Mammary epithelial cell (primary cell): ENCODE measurements at regions not wholly inside any gene's neighbourhood (a gene's known extent, or its start where the extent isn't known, plus 50 kb on each side); places are given as distances from the start of the nearest gene placed in this dataset.

Experiments
- CTCF ChIP-seq, 2 donors: IDR thresholded peaks in 1 of 2; conservative IDR thresholded peaks in 1 of 2; 2 replicates each; pipeline ENCODE4 v1.5.1; 2011 to 2012; ENCODE audit warnings: inconsistent platforms in 2 of 2, low read length in 2 of 2, mild to moderate bottlenecking in 2 of 2, control low read depth in 1 of 2, low read depth in 1 of 2; ENCODE audit not compliant: insufficient read depth in 1 of 2; ENCODE audit errors: extremely low read depth in 1 of 2
- EZH2 ChIP-seq: IDR thresholded peaks from 2 replicates; pipeline ENCODE4 v1.6.1; 2012; ENCODE audit warnings: low read length, inconsistent platforms, borderline replicate concordance

- TF ChIP-seq CTCF (conservative IDR thresholded peaks at IDR 0.05 in 1 of 2, IDR thresholded peaks at IDR 0.05 in 1 of 2; ENCODE audit: extremely low read depth in 1 of 2, insufficient read depth in 1 of 2, low read depth in 1 of 2, low read length in 2 of 2) (no peak), EZH2 (no peak)
Measured at GRCh38 chr5:30596495-30597064, 596.9 kb upstream of the CDH6 start.
